ENCODE measurements at regions not wholly inside any gene's neighbourhood (a gene's known extent, or its start where the extent isn't known, plus 50 kb on each side); places are given as distances from the start of the nearest gene placed in this dataset.

DNA sequence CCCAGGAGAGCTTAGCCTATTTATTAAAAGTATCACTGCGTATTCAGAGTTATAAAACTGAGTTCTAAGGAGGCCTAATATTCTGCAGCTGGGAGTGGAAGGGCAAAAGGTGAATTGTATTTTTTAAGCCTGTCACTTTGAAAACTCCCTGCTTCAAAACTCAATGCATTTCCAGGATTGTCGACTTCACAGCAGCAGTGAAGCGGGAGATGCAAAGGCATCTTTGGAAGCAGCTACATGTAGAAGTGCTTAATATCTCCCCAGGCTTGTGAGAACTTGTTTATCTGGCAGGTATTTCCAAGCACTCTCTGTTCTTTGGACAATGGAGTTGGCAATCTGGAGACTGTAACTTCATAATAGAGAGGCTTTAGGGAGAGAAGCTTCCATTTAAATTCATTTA lies 717.5 kb upstream of the SLIT2 start:
- TF ChIP-seq CTCF (IDR thresholded peaks at IDR 0.05) = no peak
- TF ChIP-seq, protein P1, sequence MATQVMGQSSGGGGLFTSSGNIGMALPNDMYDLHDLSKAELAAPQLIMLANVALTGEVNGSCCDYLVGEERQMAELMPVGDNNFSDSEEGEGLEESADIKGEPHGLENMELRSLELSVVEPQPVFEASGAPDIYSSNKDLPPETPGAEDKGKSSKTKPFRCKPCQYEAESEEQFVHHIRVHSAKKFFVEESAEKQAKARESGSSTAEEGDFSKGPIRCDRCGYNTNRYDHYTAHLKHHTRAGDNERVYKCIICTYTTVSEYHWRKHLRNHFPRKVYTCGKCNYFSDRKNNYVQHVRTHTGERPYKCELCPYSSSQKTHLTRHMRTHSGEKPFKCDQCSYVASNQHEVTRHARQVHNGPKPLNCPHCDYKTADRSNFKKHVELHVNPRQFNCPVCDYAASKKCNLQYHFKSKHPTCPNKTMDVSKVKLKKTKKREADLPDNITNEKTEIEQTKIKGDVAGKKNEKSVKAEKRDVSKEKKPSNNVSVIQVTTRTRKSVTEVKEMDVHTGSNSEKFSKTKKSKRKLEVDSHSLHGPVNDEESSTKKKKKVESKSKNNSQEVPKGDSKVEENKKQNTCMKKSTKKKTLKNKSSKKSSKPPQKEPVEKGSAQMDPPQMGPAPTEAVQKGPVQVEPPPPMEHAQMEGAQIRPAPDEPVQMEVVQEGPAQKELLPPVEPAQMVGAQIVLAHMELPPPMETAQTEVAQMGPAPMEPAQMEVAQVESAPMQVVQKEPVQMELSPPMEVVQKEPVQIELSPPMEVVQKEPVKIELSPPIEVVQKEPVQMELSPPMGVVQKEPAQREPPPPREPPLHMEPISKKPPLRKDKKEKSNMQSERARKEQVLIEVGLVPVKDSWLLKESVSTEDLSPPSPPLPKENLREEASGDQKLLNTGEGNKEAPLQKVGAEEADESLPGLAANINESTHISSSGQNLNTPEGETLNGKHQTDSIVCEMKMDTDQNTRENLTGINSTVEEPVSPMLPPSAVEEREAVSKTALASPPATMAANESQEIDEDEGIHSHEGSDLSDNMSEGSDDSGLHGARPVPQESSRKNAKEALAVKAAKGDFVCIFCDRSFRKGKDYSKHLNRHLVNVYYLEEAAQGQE (IDR thresholded peaks at IDR 0.05; ENCODE audit: insufficient read depth in 1 of 2, low read depth in 2 of 2, low read length in 1 of 2) = no peak
- TF ChIP-seq SIN3A (IDR thresholded peaks at IDR 0.05; ENCODE audit: borderline replicate concordance, insufficient read depth, low read depth, low read length) = no peak
- TF ChIP-seq POLR2AphosphoS5 (IDR thresholded peaks at IDR 0.05; ENCODE audit: low read depth, low read length) = no peak
- no peak for TF ChIP-seq TCF7L2 (IDR thresholded peaks at IDR 0.05; ENCODE audit: low read depth, low read length)
- H3K9me3 ChIP-seq (ENCODE audit: control insufficient read depth, insufficient read depth, low read depth, low read length) = no peaks in the 10 kb centered on the region
- ATAC-seq (no peak), DNase-seq (ENCODE audit: low read depth, low spot score) (no peak)
- BruUV-seq (replicated peaks) = no TSS peak
- no peak overlapping the region for H3K27ac ChIP-seq (ENCODE audit: low read length)
- in situ Hi-C loops (cut with HindIII; ENCODE audit: low pct_unique_long_range_greater_than_20kb, low sequenced_read_pairs) = no loop called here
- intact Hi-C loops (cut with micrococcal nuclease; ENCODE audit: unreplicated experiment) = no loop called here
- POLR2A ChIA-PET = no interaction called here
- no peak overlapping the region for H3K4me3 ChIP-seq (ENCODE audit: low read depth in 2 of 2, low read length in 2 of 2)
- H3K36me3 ChIP-seq (ENCODE audit: control insufficient read depth, insufficient read depth, low read length) = no peaks in the 10 kb centered on the region
- H3K4me1 ChIP-seq (ENCODE audit: control insufficient read depth, insufficient read depth, low read length) = no peaks in the 10 kb centered on the region
- H3K27me3 ChIP-seq (ENCODE audit: control insufficient read depth, insufficient read depth, low read length) = no peaks in the 10 kb centered on the region
- CTCF ChIA-PET = no interaction called here

GRCh38 chr4:19531906-19532848 lies 719.5 kb upstream of the SLIT2 start:
- no peak for ATAC-seq
- no TSS peak for BruUV-seq (replicated peaks)
- Histone ChIP-seq H3K4me1 (ENCODE audit: control insufficient read depth, insufficient read depth, low read length) (no peaks in the 10 kb centered on the region), H3K9me3 (ENCODE audit: control insufficient read depth, insufficient read depth, low read depth, low read length) (no peaks in the 10 kb centered on the region), H3K27me3 (ENCODE audit: control insufficient read depth, insufficient read depth, low read length) (no peaks in the 10 kb centered on the region), H3K27ac (ENCODE audit: low read length) (no peak overlapping the region), H3K4me3 (ENCODE audit: low read depth in 2 of 2, low read length in 2 of 2) (no peak overlapping the region), H3K36me3 (ENCODE audit: control insufficient read depth, insufficient read depth, low read length) (no peaks in the 10 kb centered on the region)
- no peak for DNase-seq (ENCODE audit: low read depth, low spot score)
- TF ChIP-seq CTCF (IDR thresholded peaks at IDR 0.05) = no peak
- TF ChIP-seq POLR2AphosphoS5 (IDR thresholded peaks at IDR 0.05; ENCODE audit: low read depth, low read length) = no peak
- TF ChIP-seq SIN3A (IDR thresholded peaks at IDR 0.05; ENCODE audit: borderline replicate concordance, insufficient read depth, low read depth, low read length) = no peak
- no peak for TF ChIP-seq TCF7L2 (IDR thresholded peaks at IDR 0.05; ENCODE audit: low read depth, low read length)
- intact Hi-C loops (cut with micrococcal nuclease; ENCODE audit: unreplicated experiment) = no loop called here
- in situ Hi-C loops (cut with HindIII; ENCODE audit: low pct_unique_long_range_greater_than_20kb, low sequenced_read_pairs) = no loop called here
- CTCF ChIA-PET = no interaction called here
- POLR2A ChIA-PET = no interaction called here

All from Panc1 (cell line).